RWPE1 (cell line): ENCODE measurements at regions not wholly inside any gene's neighbourhood (a gene's known extent, or its start where the extent isn't known, plus 50 kb on each side); places are given as distances from the start of the nearest gene placed in this dataset.
A peak's percentile ranks its signal among the peaks of the same experiment; 100 is the strongest.

ENCODE experiments used
- CTCF ChIA-PET: fragments of 350-600 bp; sonication (Branson Sonifier 250); formaldehyde crosslinking; extraction: SDS; loops from one replicate; lab custom pipeline; 2021; lab: Yijun Ruan, JAX
- POLR2A ChIA-PET: fragments of 400-600 bp; formaldehyde crosslinking; extraction: SDS; loops from one replicate; lab custom pipeline; 2020; ENCODE audit warnings: antibody characterized with exemption; ENCODE audit not compliant: low non-redundant PET; lab: Yijun Ruan, JAX
- DNase-seq: peaks from one replicate; pipeline ENCODE4 v3.0.0; 2012; ENCODE audit warnings: low spot score
- H3K27ac ChIP-seq: fragments of 450-650 bp; 2 replicates; pipeline ENCODE4 v1.5.1; 2017
- TF ChIP-seq, protein P1 (sequence below): fragments of 450-650 bp; conservative IDR thresholded peaks from 2 replicates; pipeline ENCODE4 v1.5.1; 2017; ENCODE audit warnings: low read depth, mild to moderate bottlenecking

GRCh38 chr1:38142606-38143005 lies 96.0 kb upstream of the POU3F1 start:
- TF ChIP-seq, protein P1, sequence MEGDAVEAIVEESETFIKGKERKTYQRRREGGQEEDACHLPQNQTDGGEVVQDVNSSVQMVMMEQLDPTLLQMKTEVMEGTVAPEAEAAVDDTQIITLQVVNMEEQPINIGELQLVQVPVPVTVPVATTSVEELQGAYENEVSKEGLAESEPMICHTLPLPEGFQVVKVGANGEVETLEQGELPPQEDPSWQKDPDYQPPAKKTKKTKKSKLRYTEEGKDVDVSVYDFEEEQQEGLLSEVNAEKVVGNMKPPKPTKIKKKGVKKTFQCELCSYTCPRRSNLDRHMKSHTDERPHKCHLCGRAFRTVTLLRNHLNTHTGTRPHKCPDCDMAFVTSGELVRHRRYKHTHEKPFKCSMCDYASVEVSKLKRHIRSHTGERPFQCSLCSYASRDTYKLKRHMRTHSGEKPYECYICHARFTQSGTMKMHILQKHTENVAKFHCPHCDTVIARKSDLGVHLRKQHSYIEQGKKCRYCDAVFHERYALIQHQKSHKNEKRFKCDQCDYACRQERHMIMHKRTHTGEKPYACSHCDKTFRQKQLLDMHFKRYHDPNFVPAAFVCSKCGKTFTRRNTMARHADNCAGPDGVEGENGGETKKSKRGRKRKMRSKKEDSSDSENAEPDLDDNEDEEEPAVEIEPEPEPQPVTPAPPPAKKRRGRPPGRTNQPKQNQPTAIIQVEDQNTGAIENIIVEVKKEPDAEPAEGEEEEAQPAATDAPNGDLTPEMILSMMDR: no peak
- POLR2A ChIA-PET: no interaction called here
- no peak for DNase-seq
- H3K27ac ChIP-seq: no peak overlapping the region
- CTCF ChIA-PET: interaction anchor here (0.8 kb wide), 1 partner anchor 12 kb away, joined by 4 read pairs; no protein-coding TSS in a partner anchor

- TF ChIP-seq, protein P1: no peak
- no peak for DNase-seq
- ChIA-PET POLR2A (no interaction called here), CTCF (no interaction called here)
- H3K27ac ChIP-seq: no peak overlapping the region
Measured at GRCh38 chr1:38141483-38141882, 94.9 kb upstream of the POU3F1 start.

- TF ChIP-seq, protein P1: no peak
- no peak overlapping the region; the same call in 1 of the 2 replicates for H3K27ac ChIP-seq
- no peak for DNase-seq
- CTCF ChIA-PET: interaction anchor here (0.6 kb wide), 1 partner anchor 22 kb away, joined by 3 read pairs; no protein-coding TSS in a partner anchor
- POLR2A ChIA-PET: no interaction called here
Measured at GRCh38 chr1:38139738-38140487, 93.3 kb upstream of the POU3F1 start.

DNA sequence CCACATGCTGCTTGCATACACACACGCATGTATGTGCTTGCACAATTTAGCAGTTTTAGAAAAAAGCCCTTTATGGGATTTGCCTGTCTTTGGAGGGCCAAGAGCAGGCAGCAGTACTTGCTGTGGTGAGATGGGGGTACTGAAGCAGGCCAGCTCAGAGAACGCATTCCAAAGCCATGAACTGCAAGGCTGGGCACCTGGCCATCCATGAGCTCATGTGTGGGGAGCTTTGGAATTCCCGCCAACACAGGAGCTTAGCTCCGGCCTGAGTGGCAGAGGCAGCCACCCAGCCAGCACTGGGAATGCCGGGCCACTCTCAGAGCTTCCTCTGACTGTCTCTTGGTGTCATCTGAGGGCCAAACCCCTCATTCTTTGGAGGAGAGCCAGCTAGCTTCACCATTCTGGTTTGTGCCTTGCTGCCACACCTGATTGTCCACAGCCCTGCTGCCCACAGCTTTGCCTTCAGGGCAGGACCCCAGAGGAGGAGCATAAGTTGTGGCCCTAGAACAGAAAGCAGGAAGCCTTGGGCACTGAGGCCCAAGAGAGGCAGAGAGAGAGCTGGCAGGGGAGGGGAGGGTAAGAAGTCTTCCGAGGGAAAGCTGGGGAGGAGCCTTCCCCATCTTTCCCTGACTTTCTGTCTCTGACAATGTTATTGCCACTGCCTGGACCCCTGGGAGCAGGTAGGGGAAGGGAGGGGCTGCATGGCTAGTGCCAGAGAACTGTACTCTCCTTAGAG lies 92.1 kb upstream of the POU3F1 start:
- TF ChIP-seq, protein P1: peak; percentile 41
- POLR2A ChIA-PET: interaction anchor here (0.6 kb wide), 1 partner anchor 1063 kb away, joined by 4 read pairs; no protein-coding TSS in a partner anchor
- peak overlapping the region; percentile 82 for H3K27ac ChIP-seq
- peak; percentile 91 for DNase-seq
- CTCF ChIA-PET: interaction anchor here (0.6 to 0.7 kb wide), 2 partner anchors 23 to 110 kb away, joined by 3 read pairs; no protein-coding TSS in a partner anchor

- no peak for DNase-seq
- ChIA-PET CTCF (interaction anchor here (0.6 to 0.9 kb wide), 4 partner anchors 90 to 690 kb away, joined by 3 to 5 read pairs (median 3); partner anchors contain the start of gene POU3F1), POLR2A (no interaction called here)
- TF ChIP-seq, protein P1: no peak
- no peak overlapping the region for H3K27ac ChIP-seq
Measured at GRCh38 chr1:38137164-38137563, 90.6 kb upstream of the POU3F1 start.

GRCh38 chr1:38135625-38136414 lies 89.2 kb upstream of the POU3F1 start:
- ChIA-PET POLR2A (no interaction called here), CTCF (no interaction called here)
- TF ChIP-seq, protein P1: no peak
- DNase-seq: no peak
- no peak overlapping the region for H3K27ac ChIP-seq
